ENCODE measurements at regions not wholly inside any gene's neighbourhood (a gene's known extent, or its start where the extent isn't known, plus 50 kb on each side); places are given as distances from the start of the nearest gene placed in this dataset.
A peak's percentile ranks its signal among the peaks of the same experiment; 100 is the strongest.

DNA sequence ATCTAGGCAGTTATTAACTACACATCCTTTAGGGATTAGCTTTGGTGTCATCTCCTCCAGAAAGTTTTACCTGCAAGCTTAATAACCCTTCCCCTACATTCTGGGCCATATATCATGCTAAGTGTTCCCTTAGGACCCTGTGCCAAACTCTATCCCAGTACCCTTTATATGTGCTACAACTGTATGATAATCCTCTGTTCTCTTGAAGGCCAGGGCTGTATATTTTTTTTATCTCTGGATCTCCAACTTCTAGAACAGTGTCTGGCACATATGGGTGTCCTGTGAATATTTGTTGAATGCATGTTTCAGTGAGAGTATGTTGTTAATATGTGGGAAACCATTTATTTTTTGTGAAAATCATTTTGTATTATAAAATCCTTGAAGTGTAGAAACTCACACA, 106.7 kb downstream of the PPM1A start:
- Histone ChIP-seq H2AFZ (ENCODE audit: low read depth, low read length) (no peak overlapping the region), H3K27me3 (ENCODE audit: insufficient read depth, low read length) (peaks cover 6% of the 10 kb centered on the region), H3K4me1 (ENCODE audit: insufficient read depth, low read length) (no peaks in the 10 kb centered on the region), H3K9me3 (ENCODE audit: insufficient read depth, low read depth, low read length) (no peaks in the 10 kb centered on the region), H3K4me3 (ENCODE audit: insufficient read depth, low read depth, low read length) (no peak overlapping the region), H4K20me1 (ENCODE audit: insufficient read depth, low read length) (no peaks in the 10 kb centered on the region), H3K79me2 (ENCODE audit: insufficient read depth, low read length) (no peaks in the 10 kb centered on the region), H3K27ac (ENCODE audit: low read depth, low read length) (no peak overlapping the region), H3K36me3 (ENCODE audit: insufficient read depth, low read length) (no peaks in the 10 kb centered on the region), H3K4me2 (ENCODE audit: low read length) (no peak overlapping the region), H3K9ac (ENCODE audit: low read length) (no peak overlapping the region)
- DNase-seq (ENCODE audit: low read depth) (no peak), FAIRE-seq (no peak)
- Mint-ChIP-seq H3K4me3 (ENCODE audit: unreplicated experiment) (no peak overlapping the region), H3K36me3 (ENCODE audit: low read depth, unreplicated experiment) (no peaks in the 10 kb centered on the region), H3K27me3 (ENCODE audit: low read depth, unreplicated experiment) (peaks cover 2% of the 10 kb centered on the region), H3K9me3 (ENCODE audit: unreplicated experiment) (no peaks in the 10 kb centered on the region), H3K27ac (ENCODE audit: unreplicated experiment) (no peak overlapping the region), H3K4me1 (ENCODE audit: low read depth, unreplicated experiment) (no peaks in the 10 kb centered on the region)
- TF ChIP-seq CTCF (IDR thresholded peaks at IDR 0.05; ENCODE audit: insufficient read depth, low read depth, low read length) (no peak), EZH2 (IDR thresholded peaks at IDR 0.05; ENCODE audit: insufficient read depth, low read length) (no peak)

- Histone ChIP-seq H2AFZ (ENCODE audit: low read depth, low read length) (no peak overlapping the region), H3K4me1 (ENCODE audit: insufficient read depth, low read length) (no peaks in the 10 kb centered on the region), H3K27ac (ENCODE audit: low read depth, low read length) (no peak overlapping the region), H3K9me3 (ENCODE audit: insufficient read depth, low read depth, low read length) (no peaks in the 10 kb centered on the region), H4K20me1 (ENCODE audit: insufficient read depth, low read length) (no peaks in the 10 kb centered on the region), H3K36me3 (ENCODE audit: insufficient read depth, low read length) (no peaks in the 10 kb centered on the region), H3K4me2 (ENCODE audit: low read length) (no peak overlapping the region), H3K4me3 (ENCODE audit: insufficient read depth, low read depth, low read length) (no peak overlapping the region), H3K9ac (ENCODE audit: low read length) (no peak overlapping the region), H3K79me2 (ENCODE audit: insufficient read depth, low read length) (no peaks in the 10 kb centered on the region), H3K27me3 (ENCODE audit: insufficient read depth, low read length) (peaks cover 4% of the 10 kb centered on the region)
- H3K27me3 Mint-ChIP-seq (ENCODE audit: low read depth, unreplicated experiment), result peaks cover 2% of the 10 kb centered on the region
- no peaks in the 10 kb centered on the region for H3K4me1 Mint-ChIP-seq (ENCODE audit: low read depth, unreplicated experiment)
- DNase-seq (ENCODE audit: low read depth) (no peak), FAIRE-seq (no peak)
- TF ChIP-seq CTCF (IDR thresholded peaks at IDR 0.05; ENCODE audit: insufficient read depth, low read depth, low read length), result no peak
- TF ChIP-seq EZH2 (IDR thresholded peaks at IDR 0.05; ENCODE audit: insufficient read depth, low read length), result no peak
- H3K27ac Mint-ChIP-seq (ENCODE audit: unreplicated experiment), result no peak overlapping the region
- H3K9me3 Mint-ChIP-seq (ENCODE audit: unreplicated experiment), result no peaks in the 10 kb centered on the region
- H3K36me3 Mint-ChIP-seq (ENCODE audit: low read depth, unreplicated experiment), result no peaks in the 10 kb centered on the region
- no peak overlapping the region for H3K4me3 Mint-ChIP-seq (ENCODE audit: unreplicated experiment)
These were observed 107.4 kb downstream of the PPM1A start for GRCh38 chr14:60356386-60356785.

DNA sequence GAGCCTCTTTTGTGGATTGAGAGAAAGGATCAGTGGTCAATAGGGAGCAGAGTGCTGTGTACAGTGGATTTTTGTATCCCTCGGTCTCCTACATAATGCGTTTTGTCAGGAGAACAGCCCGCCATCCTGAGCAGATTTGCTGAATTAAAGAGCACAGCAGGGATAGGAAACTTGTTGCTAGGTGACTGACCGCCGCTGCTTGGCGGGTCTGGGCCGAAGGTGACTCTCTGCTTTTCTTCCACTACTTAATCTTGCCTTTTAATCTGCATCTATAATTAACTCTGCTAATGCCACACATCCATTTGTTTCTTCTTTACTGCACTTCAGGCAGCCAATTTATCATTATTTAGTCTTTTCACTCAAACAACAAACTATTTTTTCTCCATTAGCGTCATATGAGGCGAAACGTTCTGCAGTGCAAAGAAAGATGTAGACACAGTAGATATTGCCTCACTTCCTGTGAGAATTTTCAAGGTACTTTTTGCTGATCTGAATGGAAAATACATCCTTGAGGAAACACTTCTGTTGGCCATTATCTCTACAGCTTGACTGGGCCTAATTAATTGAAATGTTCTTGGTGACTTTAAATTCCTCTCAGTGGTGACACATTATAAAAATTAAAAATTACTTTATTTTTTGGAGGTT, 108.0 kb downstream of the PPM1A start:
- no peaks in the 10 kb centered on the region for H3K9me3 ChIP-seq (ENCODE audit: insufficient read depth, low read depth, low read length)
- TF ChIP-seq CTCF (IDR thresholded peaks at IDR 0.05; ENCODE audit: insufficient read depth, low read depth, low read length), result no peak
- no peaks in the 10 kb centered on the region for H3K4me1 ChIP-seq (ENCODE audit: insufficient read depth, low read length)
- no peak for DNase-seq (ENCODE audit: low read depth)
- H3K4me2 ChIP-seq (ENCODE audit: low read length), result no peak overlapping the region
- no peak for FAIRE-seq
- no peak overlapping the region for H3K27ac Mint-ChIP-seq (ENCODE audit: unreplicated experiment)
- H3K4me3 ChIP-seq (ENCODE audit: insufficient read depth, low read depth, low read length), result no peak overlapping the region
- no peaks in the 10 kb centered on the region for H3K36me3 ChIP-seq (ENCODE audit: insufficient read depth, low read length)
- H3K9me3 Mint-ChIP-seq (ENCODE audit: unreplicated experiment), result no peaks in the 10 kb centered on the region
- H3K27me3 Mint-ChIP-seq (ENCODE audit: low read depth, unreplicated experiment), result peaks cover 2% of the 10 kb centered on the region
- no peaks in the 10 kb centered on the region for H3K79me2 ChIP-seq (ENCODE audit: insufficient read depth, low read length)
- H3K4me1 Mint-ChIP-seq (ENCODE audit: low read depth, unreplicated experiment), result no peaks in the 10 kb centered on the region
- H3K27ac ChIP-seq (ENCODE audit: low read depth, low read length), result no peak overlapping the region
- H4K20me1 ChIP-seq (ENCODE audit: insufficient read depth, low read length), result no peaks in the 10 kb centered on the region
- H3K9ac ChIP-seq (ENCODE audit: low read length), result no peak overlapping the region
- H3K27me3 ChIP-seq (ENCODE audit: insufficient read depth, low read length), result no peaks in the 10 kb centered on the region
- no peak overlapping the region for H3K4me3 Mint-ChIP-seq (ENCODE audit: unreplicated experiment)
- peak overlapping the region; percentile 3 for H2AFZ ChIP-seq (ENCODE audit: low read depth, low read length)
- no peaks in the 10 kb centered on the region for H3K36me3 Mint-ChIP-seq (ENCODE audit: low read depth, unreplicated experiment)
